Hepatocyte (in vitro differentiated cells): ENCODE measurements at regions not wholly inside any gene's neighbourhood (a gene's known extent, or its start where the extent isn't known, plus 50 kb on each side); places are given as distances from the start of the nearest gene placed in this dataset.

Experiments used
- CTCF ChIP-seq: fragments of 200-600 bp; sonication (generic); IDR thresholded peaks from 2 replicates; pipeline ENCODE4 v1.5.1; 2016; ENCODE audit warnings: antibody characterized with exemption, mild to moderate bottlenecking; ENCODE audit not compliant: poor library complexity
- EZH2 ChIP-seq: fragments of 200-600 bp; sonication (generic); IDR thresholded peaks from 2 replicates; pipeline ENCODE4 v1.6.1; 2016; ENCODE audit warnings: antibody characterized with exemption, mild to moderate bottlenecking, borderline replicate concordance
- EZH2phosphoT487 ChIP-seq: fragments of 200-600 bp; sonication (generic); IDR thresholded peaks from one replicate; pipeline ENCODE4 v1.6.1; 2018; ENCODE audit warnings: antibody characterized with exemption, mild to moderate bottlenecking, low read depth, moderate library complexity; ENCODE audit not compliant: unreplicated experiment, severe bottlenecking

GRCh38 chr18:45510656-45511055, 104.6 kb upstream of the SLC14A2 start:
- TF ChIP-seq CTCF, result no peak
- no peak for TF ChIP-seq EZH2phosphoT487
- TF ChIP-seq EZH2, result no peak
